ENCODE measurements at regions not wholly inside any gene's neighbourhood (a gene's known extent, or its start where the extent isn't known, plus 50 kb on each side); places are given as distances from the start of the nearest gene placed in this dataset.

GRCh38 chr16:86827521-86827920 is 249.2 kb downstream of the FOXL1 start:
- no peak for ATAC-seq (ENCODE audit: insufficient number of reproducible peaks, low FRiP score, low read depth)
- Histone ChIP-seq H3K27ac (no peak overlapping the region), H3K36me3 (no peaks in the 10 kb centered on the region), H3K4me1 (ENCODE audit: control insufficient read depth in 1 of 2, low read depth in 2 of 2) (no peaks in the 10 kb centered on the region), H3K9me3 (no peaks in the 10 kb centered on the region), H3K27me3 (replicated peaks; ENCODE audit: insufficient read depth) (no peaks in the 10 kb centered on the region), H3K4me3 (no peak overlapping the region)
- no peak for TF ChIP-seq CTCF (IDR thresholded peaks at IDR 0.05)
- DNase-seq (ENCODE audit: low spot score): no peak

GRCh38 chr16:86828202-86828601 is 249.9 kb downstream of the FOXL1 start:
- Histone ChIP-seq H3K27ac (no peak overlapping the region), H3K9me3 (no peaks in the 10 kb centered on the region), H3K36me3 (no peaks in the 10 kb centered on the region), H3K4me3 (no peak overlapping the region), H3K27me3 (replicated peaks; ENCODE audit: insufficient read depth) (no peaks in the 10 kb centered on the region), H3K4me1 (ENCODE audit: control insufficient read depth in 1 of 2, low read depth in 2 of 2) (peaks cover 0 to 4% of the 10 kb centered on the region in 2 donors)
- TF ChIP-seq CTCF (IDR thresholded peaks at IDR 0.05): no peak
- DNase-seq (ENCODE audit: low spot score): no peak
- no peak for ATAC-seq (ENCODE audit: insufficient number of reproducible peaks, low FRiP score, low read depth)

- no peaks in the 10 kb centered on the region for H3K27me3 ChIP-seq (replicated peaks; ENCODE audit: insufficient read depth)
- ATAC-seq (ENCODE audit: insufficient number of reproducible peaks, low FRiP score, low read depth) (no peak), DNase-seq (ENCODE audit: low spot score) (no peak)
- H3K27ac ChIP-seq: no peak overlapping the region
- H3K9me3 ChIP-seq: no peaks in the 10 kb centered on the region
- H3K4me1 ChIP-seq (ENCODE audit: control insufficient read depth in 1 of 2, low read depth in 2 of 2): peaks cover 0 to 8% of the 10 kb centered on the region in 2 donors
- no peaks in the 10 kb centered on the region for H3K36me3 ChIP-seq
- H3K4me3 ChIP-seq: no peak overlapping the region
- TF ChIP-seq CTCF (IDR thresholded peaks at IDR 0.05): no peak
Observed at GRCh38 chr16:86828653-86829052, 250.3 kb downstream of the FOXL1 start.

GRCh38 chr16:86831366-86831765 is 253.0 kb downstream of the FOXL1 start:
- H3K4me1 ChIP-seq (ENCODE audit: control insufficient read depth in 1 of 2, low read depth in 2 of 2): peaks cover 0 to 16% of the 10 kb centered on the region in 2 donors
- no peaks in the 10 kb centered on the region for H3K27me3 ChIP-seq (replicated peaks; ENCODE audit: insufficient read depth)
- no peak for TF ChIP-seq CTCF (IDR thresholded peaks at IDR 0.05)
- H3K9me3 ChIP-seq: no peaks in the 10 kb centered on the region
- H3K27ac ChIP-seq: no peak overlapping the region
- ATAC-seq (ENCODE audit: insufficient number of reproducible peaks, low FRiP score, low read depth) (no peak), DNase-seq (ENCODE audit: low spot score) (no peak)
- no peak overlapping the region for H3K4me3 ChIP-seq
- no peaks in the 10 kb centered on the region for H3K36me3 ChIP-seq

- peak overlapping the region in 1 of 2 donors; percentile 35 for H3K27ac ChIP-seq
- H3K4me3 ChIP-seq: peak overlapping the region; percentile 54
Observed at GRCh38 chr16:86833136-86833535, 254.8 kb downstream of the FOXL1 start.

More at GRCh38 chr16:86833136-86833535, 254.8 kb downstream of the FOXL1 start:
- Histone ChIP-seq H3K36me3 (no peaks in the 10 kb centered on the region), H3K27me3 (replicated peaks; ENCODE audit: insufficient read depth) (no peaks in the 10 kb centered on the region), H3K9me3 (no peaks in the 10 kb centered on the region), H3K4me1 (ENCODE audit: control insufficient read depth in 1 of 2, low read depth in 2 of 2) (peaks cover 0 to 16% of the 10 kb centered on the region in 2 donors)
- no peak for DNase-seq (ENCODE audit: low spot score)
- no peak for TF ChIP-seq CTCF (IDR thresholded peaks at IDR 0.05)
- no peak for ATAC-seq (ENCODE audit: insufficient number of reproducible peaks, low FRiP score, low read depth)

Measured in thoracic aorta (tissue), 2 donors.